Mesothelial cell of epicardium (in vitro differentiated cells): ENCODE measurements at regions not wholly inside any gene's neighbourhood (a gene's known extent, or its start where the extent isn't known, plus 50 kb on each side); places are given as distances from the start of the nearest gene placed in this dataset.

Source experiments
- DNase-seq, 2 experiments: peaks; one replicate each; pipeline ENCODE4 v3.0.0; 2021; ENCODE audit warnings: low spot score in 2 of 2; ENCODE audit not compliant: unreplicated experiment in 2 of 2
- H3K27ac Mint-ChIP-seq: 2 replicates; pipeline ENCODE4 v1.8.0; 2021; ENCODE audit warnings: mixed read lengths
- H3K27me3 Mint-ChIP-seq: 2 replicates; pipeline ENCODE4 v1.8.0; 2021; ENCODE audit warnings: low read depth, mixed read lengths
- H3K36me3 Mint-ChIP-seq: 2 replicates; pipeline ENCODE4 v1.8.0; 2021; ENCODE audit warnings: mixed read lengths
- H3K4me1 Mint-ChIP-seq: 2 replicates; pipeline ENCODE4 v1.8.0; 2021; ENCODE audit warnings: mixed read lengths
- H3K4me3 Mint-ChIP-seq: 2 replicates; pipeline ENCODE4 v1.8.0; 2021; ENCODE audit warnings: mild to moderate bottlenecking, moderate library complexity, mixed read lengths
- H3K9me3 Mint-ChIP-seq: 2 replicates; pipeline ENCODE4 v1.8.0; 2021; ENCODE audit warnings: mixed read lengths
- CTCF ChIP-seq: fragments of 200-600 bp; sonication (generic); IDR thresholded peaks from one replicate; pipeline ENCODE4 v1.5.0; 2021; ENCODE audit warnings: antibody characterized with exemption; ENCODE audit not compliant: unreplicated experiment

DNA sequence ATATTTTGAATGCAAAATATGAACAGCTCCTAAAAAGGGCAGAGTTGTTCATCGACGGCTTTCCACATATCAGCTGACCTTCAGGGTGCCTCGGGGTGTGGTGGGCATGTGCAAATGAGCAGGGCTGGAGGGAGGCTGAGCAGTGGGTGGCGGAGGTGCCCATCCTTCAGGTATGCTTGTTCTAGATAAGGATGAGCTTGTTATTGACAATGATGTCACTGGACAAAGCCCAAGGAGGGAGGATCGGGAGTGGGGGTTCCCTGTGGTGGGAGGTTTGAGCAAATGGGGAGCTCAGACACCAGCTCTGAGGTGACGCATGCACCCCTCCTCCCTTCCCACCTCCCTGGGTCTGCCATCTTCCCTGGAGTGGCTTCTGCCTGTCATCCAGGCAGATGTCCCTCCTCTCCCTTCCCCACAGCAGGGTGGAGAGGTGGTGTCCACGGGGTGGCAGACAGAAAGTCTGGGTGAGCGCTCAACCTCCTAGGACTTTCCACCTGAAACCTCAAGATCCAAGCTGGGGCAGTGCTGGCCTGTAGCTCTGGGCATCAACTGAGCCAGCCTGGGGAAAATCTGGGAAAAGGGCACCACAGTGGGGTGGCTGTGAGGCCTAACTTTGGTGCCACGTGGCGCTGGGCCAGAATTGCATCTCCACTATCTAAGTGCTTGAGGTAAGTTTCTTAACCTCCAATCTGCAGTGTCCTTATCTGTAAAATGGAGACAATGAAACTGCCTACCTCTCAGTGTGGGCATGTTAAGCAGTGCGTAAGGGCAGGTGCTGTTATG is 106.3 kb upstream of the THY1 start:
- H3K27me3 Mint-ChIP-seq, result peaks cover 46% of the 10 kb centered on the region

GRCh38 chr11:119525867-119526196 is 102.9 kb upstream of the THY1 start:
- H3K4me1 Mint-ChIP-seq, result no peaks in the 10 kb centered on the region
- no peak overlapping the region for H3K4me3 Mint-ChIP-seq
- peaks cover 49% of the 10 kb centered on the region for H3K27me3 Mint-ChIP-seq
- no peak overlapping the region for H3K27ac Mint-ChIP-seq
- no peaks in the 10 kb centered on the region for H3K9me3 Mint-ChIP-seq
- no peaks in the 10 kb centered on the region for H3K36me3 Mint-ChIP-seq
- DNase-seq, result no peak
- no peak for TF ChIP-seq CTCF

More for the DNA sequence above, 106.3 kb upstream of the THY1 start:
- TF ChIP-seq CTCF, result no peak
- no peak overlapping the region for H3K4me3 Mint-ChIP-seq
- H3K4me1 Mint-ChIP-seq, result peaks cover 2% of the 10 kb centered on the region
- H3K27ac Mint-ChIP-seq, result no peak overlapping the region
- H3K36me3 Mint-ChIP-seq, result no peaks in the 10 kb centered on the region
- H3K9me3 Mint-ChIP-seq, result no peaks in the 10 kb centered on the region
- DNase-seq, result no peak

- Mint-ChIP-seq H3K27ac (no peak overlapping the region), H3K27me3 (peaks cover 47% of the 10 kb centered on the region), H3K4me3 (no peak overlapping the region), H3K36me3 (no peaks in the 10 kb centered on the region), H3K4me1 (no peaks in the 10 kb centered on the region), H3K9me3 (no peaks in the 10 kb centered on the region)
- no peak for TF ChIP-seq CTCF
- DNase-seq, result no peak
These were observed 102.4 kb upstream of the THY1 start for GRCh38 chr11:119525180-119525866.

DNA sequence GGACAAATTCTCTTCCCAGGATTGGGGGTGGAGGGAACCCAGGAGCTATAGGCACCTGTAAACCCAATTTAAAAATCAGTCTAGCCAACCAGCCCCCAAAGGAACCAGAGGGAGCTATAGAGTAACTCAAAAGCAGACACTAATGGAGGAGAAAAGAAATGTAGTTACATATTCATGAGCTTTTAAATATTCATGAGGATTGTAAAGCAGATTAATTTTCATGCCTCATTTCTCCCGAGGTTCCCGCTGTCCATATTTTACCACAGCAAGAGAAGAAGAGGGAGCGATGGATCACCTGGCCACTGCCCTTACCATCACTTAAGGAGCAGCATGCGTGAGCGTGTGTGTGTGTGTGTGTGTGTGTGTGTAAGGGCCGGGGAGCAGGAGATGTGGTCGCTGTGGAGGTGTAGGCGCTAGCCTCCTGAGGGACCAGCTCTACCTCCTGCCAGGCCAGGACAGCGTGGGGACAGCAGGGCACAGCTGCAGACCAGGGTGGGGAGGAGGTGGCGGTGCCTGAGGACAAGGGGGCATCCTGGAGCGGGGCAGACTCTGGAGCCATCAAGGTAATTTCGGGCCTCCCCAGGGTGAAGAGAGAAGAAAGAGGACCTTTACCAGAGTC is 100.7 kb upstream of the THY1 start:
- Mint-ChIP-seq H3K4me3 (no peak overlapping the region), H3K27me3 (peaks cover 45% of the 10 kb centered on the region), H3K36me3 (no peaks in the 10 kb centered on the region), H3K9me3 (no peaks in the 10 kb centered on the region), H3K4me1 (no peaks in the 10 kb centered on the region), H3K27ac (no peak overlapping the region)
- DNase-seq, result no peak
- no peak for TF ChIP-seq CTCF

- no peak overlapping the region for H3K27ac Mint-ChIP-seq
- H3K4me1 Mint-ChIP-seq, result no peaks in the 10 kb centered on the region
- H3K9me3 Mint-ChIP-seq, result no peaks in the 10 kb centered on the region
- no peak for DNase-seq
- H3K27me3 Mint-ChIP-seq, result peaks cover 42% of the 10 kb centered on the region
- no peaks in the 10 kb centered on the region for H3K36me3 Mint-ChIP-seq
- no peak for TF ChIP-seq CTCF
- H3K4me3 Mint-ChIP-seq, result no peak overlapping the region
These were observed 99.6 kb upstream of the THY1 start for GRCh38 chr11:119522609-119523008.
